ENCODE measurements at regions not wholly inside any gene's neighbourhood (a gene's known extent, or its start where the extent isn't known, plus 50 kb on each side); places are given as distances from the start of the nearest gene placed in this dataset.

DNA sequence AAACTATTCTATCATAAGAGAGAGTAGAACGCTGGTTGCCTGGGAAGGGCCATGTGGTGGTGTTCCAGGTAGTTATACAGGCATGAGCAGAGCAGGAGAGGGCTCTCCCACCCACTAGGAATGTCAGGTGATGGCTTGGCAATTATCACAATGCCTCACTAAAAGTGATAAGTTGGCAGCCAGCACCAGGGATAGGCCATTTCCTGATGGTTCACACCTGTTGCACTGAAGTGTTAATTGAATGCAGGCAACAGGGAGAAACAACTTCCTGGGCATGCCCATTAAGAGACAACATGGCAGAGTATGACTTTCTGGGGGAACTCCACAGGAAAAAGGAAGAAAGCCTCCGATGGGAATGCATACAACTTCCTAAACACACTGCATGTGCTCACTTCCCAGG lies 593.2 kb downstream of the ELAVL2 start:
- POLR2A ChIA-PET: no interaction called here
- intact Hi-C loops (cut with micrococcal nuclease): no loop called here
- H3K9me3 Mint-ChIP-seq: peaks cover 0 to 7% (median 6%) of the 10 kb centered on the region in 11 donors

DNA sequence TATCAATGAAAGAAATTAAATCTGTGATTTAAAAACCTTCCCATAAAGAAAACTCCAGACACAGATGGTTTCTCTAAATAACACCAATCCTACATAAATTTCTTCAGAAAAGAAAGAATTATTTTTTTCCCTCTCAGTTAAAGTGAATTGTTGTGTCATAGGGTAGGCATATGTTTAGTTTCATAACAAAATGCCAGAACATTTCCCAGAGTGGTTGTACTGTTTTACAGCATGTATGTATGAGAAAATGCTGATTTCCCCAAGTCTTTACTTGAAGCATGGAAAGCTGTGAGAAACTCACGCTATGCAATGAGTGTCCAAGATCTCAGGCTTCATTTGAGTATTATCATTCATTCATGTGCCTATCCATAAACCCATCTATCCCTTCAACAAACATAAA lies 582.5 kb downstream of the ELAVL2 start:
- DNase-seq (no peak), ATAC-seq (no peak)
- intact Hi-C loops (cut with micrococcal nuclease): no loop called here
- Histone ChIP-seq H3K27ac (ENCODE audit: low read depth, low read length) (no peak overlapping the region), H3K27me3 (ENCODE audit: control insufficient read depth in 2 of 2, insufficient read depth in 2 of 2, low read length in 2 of 2) (no peaks in the 10 kb centered on the region), H3K9me3 (ENCODE audit: control insufficient read depth in 2 of 3, low read length in 3 of 3) (peaks cover 0 to 3% (median 0%) of the 10 kb centered on the region in 3 experiments), H3K4me3 (ENCODE audit: low read length) (no peak overlapping the region), H3K36me3 (ENCODE audit: control insufficient read depth in 2 of 3, insufficient read depth in 3 of 3, low read length in 3 of 3) (no peaks in the 10 kb centered on the region), H3K4me1 (ENCODE audit: control insufficient read depth in 2 of 2, insufficient read depth in 2 of 2, low read length in 2 of 2) (no peaks in the 10 kb centered on the region)
- Mint-ChIP-seq H3K4me3 (no peak overlapping the region), H3K27ac (no peak overlapping the region), H3K4me1 (no peaks in the 10 kb centered on the region), H3K36me3 (no peaks in the 10 kb centered on the region), H3K27me3 (no peaks in the 10 kb centered on the region), H3K9me3 (peaks cover 2 to 42% (median 10%) of the 10 kb centered on the region in 11 donors)
- ChIA-PET POLR2A (no interaction called here), CTCF (no interaction called here)

More for the DNA sequence above, 593.2 kb downstream of the ELAVL2 start:
- Histone ChIP-seq H3K4me3 (ENCODE audit: low read length) (no peak overlapping the region), H3K36me3 (ENCODE audit: control insufficient read depth in 2 of 3, insufficient read depth in 3 of 3, low read length in 3 of 3) (no peaks in the 10 kb centered on the region), H3K9me3 (ENCODE audit: control insufficient read depth in 2 of 3, low read length in 3 of 3) (peaks cover 0 to 2% (median under 1%) of the 10 kb centered on the region in 3 experiments), H3K4me1 (ENCODE audit: control insufficient read depth in 2 of 2, insufficient read depth in 2 of 2, low read length in 2 of 2) (no peaks in the 10 kb centered on the region), H3K27me3 (ENCODE audit: control insufficient read depth in 2 of 2, insufficient read depth in 2 of 2, low read length in 2 of 2) (no peaks in the 10 kb centered on the region), H3K27ac (ENCODE audit: low read depth, low read length) (no peak overlapping the region)
- no peaks in the 10 kb centered on the region for H3K36me3 Mint-ChIP-seq
- no peaks in the 10 kb centered on the region for H3K4me1 Mint-ChIP-seq
- no peaks in the 10 kb centered on the region for H3K27me3 Mint-ChIP-seq
- CTCF ChIA-PET: no interaction called here
- DNase-seq (no peak), ATAC-seq (no peak)
- H3K4me3 Mint-ChIP-seq: no peak overlapping the region
- no peak overlapping the region for H3K27ac Mint-ChIP-seq

DNA sequence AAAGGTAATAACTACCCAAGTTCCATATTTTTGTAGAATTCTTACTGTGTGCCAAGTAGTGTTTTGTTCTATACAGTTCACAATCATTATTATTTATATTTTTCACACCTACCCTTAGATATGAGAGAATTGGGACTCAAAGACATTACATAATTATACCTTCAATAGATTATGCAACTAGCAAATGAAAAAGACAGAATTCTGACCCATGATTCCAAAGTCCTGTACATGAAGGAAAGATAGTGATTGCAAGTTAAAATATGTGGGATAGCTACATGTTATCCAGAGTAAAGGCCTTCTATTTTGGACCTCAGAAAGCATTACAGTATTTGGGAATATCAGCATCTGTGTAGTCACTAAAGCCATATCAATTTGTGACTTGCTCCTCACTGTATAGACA lies 581.0 kb downstream of the ELAVL2 start:
- no peak overlapping the region for H3K4me3 Mint-ChIP-seq
- ChIA-PET POLR2A (no interaction called here), CTCF (no interaction called here)
- H3K4me1 Mint-ChIP-seq: no peaks in the 10 kb centered on the region
- ATAC-seq (no peak), DNase-seq (no peak)
- peaks cover 0 to 44% (median 16%) of the 10 kb centered on the region in 11 donors for H3K9me3 Mint-ChIP-seq
- H3K27me3 ChIP-seq (ENCODE audit: control insufficient read depth in 2 of 2, insufficient read depth in 2 of 2, low read length in 2 of 2): no peaks in the 10 kb centered on the region
- H3K36me3 Mint-ChIP-seq: peaks cover 0 to 3% (median 0%) of the 10 kb centered on the region in 5 donors
- H3K27ac ChIP-seq (ENCODE audit: low read depth, low read length): no peak overlapping the region
- no peaks in the 10 kb centered on the region for H3K36me3 ChIP-seq (ENCODE audit: control insufficient read depth in 2 of 3, insufficient read depth in 3 of 3, low read length in 3 of 3)
- no peak overlapping the region for H3K27ac Mint-ChIP-seq
- no peaks in the 10 kb centered on the region for H3K4me1 ChIP-seq (ENCODE audit: control insufficient read depth in 2 of 2, insufficient read depth in 2 of 2, low read length in 2 of 2)
- H3K9me3 ChIP-seq (ENCODE audit: control insufficient read depth in 2 of 3, low read length in 3 of 3): peaks cover 0 to 3% (median 0%) of the 10 kb centered on the region in 3 experiments
- intact Hi-C loops (cut with micrococcal nuclease): no loop called here
- H3K4me3 ChIP-seq (ENCODE audit: low read length): no peak overlapping the region
- no peaks in the 10 kb centered on the region for H3K27me3 Mint-ChIP-seq

DNA sequence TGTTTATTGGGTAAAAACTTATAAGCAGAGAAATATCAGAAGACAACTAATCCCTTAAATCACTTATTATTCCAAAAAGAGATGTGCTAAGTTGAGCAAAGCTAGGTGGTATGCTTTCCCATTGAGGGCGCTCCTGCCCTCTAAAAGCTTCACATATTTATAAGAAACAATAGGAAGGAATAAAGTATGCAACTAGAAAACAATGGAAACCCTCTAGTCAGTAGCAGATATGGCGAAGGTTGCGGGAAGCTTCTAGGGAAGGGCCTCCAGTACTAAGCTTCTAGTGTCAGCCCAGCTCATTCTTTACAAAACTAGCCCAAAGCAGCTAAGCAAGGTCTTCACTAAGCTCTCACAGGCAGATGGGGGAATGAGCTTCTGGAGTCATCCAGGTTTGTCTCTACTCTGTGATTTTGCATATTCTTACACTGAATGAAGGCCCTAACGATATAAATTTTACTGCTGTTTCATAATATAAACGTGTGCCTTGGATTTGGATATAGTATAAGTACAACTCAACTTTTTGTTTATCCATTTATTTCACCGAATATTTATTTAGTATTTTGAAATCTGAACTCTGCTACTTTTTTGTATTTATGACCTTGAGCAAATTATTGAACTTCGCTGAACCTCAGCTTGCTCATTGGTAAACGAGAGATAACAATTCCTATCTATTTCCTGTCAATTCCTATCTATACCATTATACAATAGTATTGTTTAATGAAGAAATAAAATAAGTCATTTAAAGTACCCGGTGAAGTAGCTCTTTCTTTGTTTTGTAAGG lies 571.4 kb downstream of the ELAVL2 start:
- CTCF ChIA-PET: no interaction called here
- POLR2A ChIA-PET: no interaction called here
- no peaks in the 10 kb centered on the region for H3K27me3 ChIP-seq (ENCODE audit: control insufficient read depth in 2 of 2, insufficient read depth in 2 of 2, low read length in 2 of 2)
- no peaks in the 10 kb centered on the region for H3K9me3 ChIP-seq (ENCODE audit: control insufficient read depth in 2 of 3, low read length in 3 of 3)
- no peak for ATAC-seq
- intact Hi-C loops (cut with micrococcal nuclease): loop anchor here in 1 of 2 donors (10.0 kb wide), 1 partner anchor 60 kb away; no protein-coding TSS in a partner anchor
- Mint-ChIP-seq H3K36me3 (peaks cover 0 to 4% (median 0%) of the 10 kb centered on the region in 5 donors), H3K4me3 (no peak overlapping the region), H3K4me1 (no peaks in the 10 kb centered on the region), H3K27me3 (no peaks in the 10 kb centered on the region), H3K9me3 (peaks cover 0 to 37% (median 13%) of the 10 kb centered on the region in 11 donors), H3K27ac (no peak overlapping the region)
- H3K36me3 ChIP-seq (ENCODE audit: control insufficient read depth in 2 of 3, insufficient read depth in 3 of 3, low read length in 3 of 3): no peaks in the 10 kb centered on the region
- H3K4me1 ChIP-seq (ENCODE audit: control insufficient read depth in 2 of 2, insufficient read depth in 2 of 2, low read length in 2 of 2): no peaks in the 10 kb centered on the region
- no peak overlapping the region for H3K27ac ChIP-seq (ENCODE audit: low read depth, low read length)
- DNase-seq: no peak
- H3K4me3 ChIP-seq (ENCODE audit: low read length): no peak overlapping the region

DNA sequence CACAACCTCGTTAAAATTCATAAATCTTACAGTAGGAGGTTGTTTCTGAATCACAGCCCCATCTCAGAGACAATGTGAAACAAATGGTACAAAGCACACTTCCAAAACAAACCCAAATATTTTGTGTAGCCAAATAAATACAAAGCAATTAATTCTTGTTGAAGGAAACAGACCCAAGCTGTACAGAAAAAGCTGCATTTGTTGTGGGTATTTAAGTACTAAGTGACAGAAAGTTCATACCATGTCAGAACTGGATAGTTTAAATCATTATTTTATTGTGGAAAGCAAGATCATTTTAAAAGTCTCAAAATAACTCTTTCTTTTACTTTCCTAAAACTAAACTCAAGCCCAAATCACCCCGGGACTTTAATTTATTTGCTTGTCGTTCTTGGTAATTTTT lies 570.7 kb downstream of the ELAVL2 start:
- no peak overlapping the region for H3K27ac Mint-ChIP-seq
- no peak for ATAC-seq
- peaks cover 0 to 31% (median 9%) of the 10 kb centered on the region in 11 donors for H3K9me3 Mint-ChIP-seq
- H3K4me1 Mint-ChIP-seq: no peaks in the 10 kb centered on the region
- ChIA-PET CTCF (no interaction called here), POLR2A (no interaction called here)
- peaks cover 0 to 4% (median 0%) of the 10 kb centered on the region in 5 donors for H3K36me3 Mint-ChIP-seq
- H3K27ac ChIP-seq (ENCODE audit: low read depth, low read length): no peak overlapping the region
- DNase-seq: no peak
- H3K27me3 Mint-ChIP-seq: no peaks in the 10 kb centered on the region
- H3K4me3 Mint-ChIP-seq: no peak overlapping the region
- no peaks in the 10 kb centered on the region for H3K27me3 ChIP-seq (ENCODE audit: control insufficient read depth in 2 of 2, insufficient read depth in 2 of 2, low read length in 2 of 2)
- H3K9me3 ChIP-seq (ENCODE audit: control insufficient read depth in 2 of 3, low read length in 3 of 3): no peaks in the 10 kb centered on the region
- no peaks in the 10 kb centered on the region for H3K36me3 ChIP-seq (ENCODE audit: control insufficient read depth in 2 of 3, insufficient read depth in 3 of 3, low read length in 3 of 3)
- no peak overlapping the region for H3K4me3 ChIP-seq (ENCODE audit: low read length)
- no peaks in the 10 kb centered on the region for H3K4me1 ChIP-seq (ENCODE audit: control insufficient read depth in 2 of 2, insufficient read depth in 2 of 2, low read length in 2 of 2)
- intact Hi-C loops (cut with micrococcal nuclease): loop anchor here in 1 of 2 donors (10.0 kb wide), 1 partner anchor 61 kb away; no protein-coding TSS in a partner anchor

DNA sequence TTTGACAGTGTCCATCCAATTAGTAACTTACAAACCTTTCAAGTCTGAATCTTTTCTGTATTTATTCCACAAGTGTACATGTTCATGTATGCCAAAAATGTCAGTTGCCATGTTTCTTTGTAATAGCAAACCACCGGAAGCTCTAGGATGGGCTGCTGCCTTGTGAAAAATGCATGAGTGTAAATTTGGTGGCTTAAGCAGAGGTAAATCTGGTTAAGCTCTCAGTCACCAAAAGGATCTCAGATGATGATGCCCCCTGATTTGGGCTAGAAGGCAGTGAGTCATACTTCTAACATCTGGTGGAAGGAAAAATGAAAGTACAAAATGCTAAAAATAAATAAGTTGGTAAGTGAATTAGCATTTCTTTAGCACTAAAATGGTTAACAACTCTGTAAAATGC lies 567.5 kb downstream of the ELAVL2 start:
- no peak for ATAC-seq
- CTCF ChIA-PET: no interaction called here
- no peaks in the 10 kb centered on the region for H3K27me3 Mint-ChIP-seq
- Histone ChIP-seq H3K4me3 (ENCODE audit: low read length) (no peak overlapping the region), H3K36me3 (ENCODE audit: control insufficient read depth in 2 of 3, insufficient read depth in 3 of 3, low read length in 3 of 3) (no peaks in the 10 kb centered on the region), H3K27me3 (ENCODE audit: control insufficient read depth in 2 of 2, insufficient read depth in 2 of 2, low read length in 2 of 2) (no peaks in the 10 kb centered on the region), H3K9me3 (ENCODE audit: control insufficient read depth in 2 of 3, low read length in 3 of 3) (no peaks in the 10 kb centered on the region), H3K27ac (ENCODE audit: low read depth, low read length) (no peak overlapping the region), H3K4me1 (ENCODE audit: control insufficient read depth in 2 of 2, insufficient read depth in 2 of 2, low read length in 2 of 2) (no peaks in the 10 kb centered on the region)
- no peak overlapping the region for H3K27ac Mint-ChIP-seq
- peaks cover 0 to 31% (median 3%) of the 10 kb centered on the region in 11 donors for H3K9me3 Mint-ChIP-seq
- no peak for DNase-seq
- POLR2A ChIA-PET: no interaction called here
- intact Hi-C loops (cut with micrococcal nuclease): loop anchor here in 1 of 2 donors (10.0 kb wide), 1 partner anchor 64 kb away; no protein-coding TSS in a partner anchor
- H3K36me3 Mint-ChIP-seq: peaks cover 0 to 4% (median 0%) of the 10 kb centered on the region in 5 donors
- H3K4me1 Mint-ChIP-seq: no peaks in the 10 kb centered on the region
- no peak overlapping the region for H3K4me3 Mint-ChIP-seq

DNA sequence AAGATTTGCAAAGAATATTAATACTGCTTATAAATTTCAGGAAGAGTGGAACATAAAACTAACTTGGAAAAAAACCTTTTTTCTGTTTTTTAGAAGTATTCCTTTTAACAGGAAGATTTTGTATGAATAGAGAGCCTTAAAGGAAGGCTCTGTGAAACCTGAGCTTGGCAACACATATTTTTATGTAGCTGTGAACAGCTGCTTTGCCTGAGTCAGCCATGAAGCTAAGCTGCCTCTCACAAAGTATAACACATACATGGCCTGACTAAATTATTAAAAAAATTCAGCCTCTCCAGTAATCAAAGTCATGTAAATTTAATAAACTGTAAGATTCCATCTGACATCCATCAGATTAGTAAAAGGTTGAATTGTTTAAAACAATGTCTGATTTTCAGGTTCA lies 547.5 kb downstream of the ELAVL2 start:
- no peaks in the 10 kb centered on the region for H3K27me3 ChIP-seq (ENCODE audit: control insufficient read depth in 2 of 2, insufficient read depth in 2 of 2, low read length in 2 of 2)
- H3K4me1 ChIP-seq (ENCODE audit: control insufficient read depth in 2 of 2, insufficient read depth in 2 of 2, low read length in 2 of 2): no peaks in the 10 kb centered on the region
- Mint-ChIP-seq H3K4me1 (no peaks in the 10 kb centered on the region), H3K36me3 (no peaks in the 10 kb centered on the region), H3K9me3 (peaks cover 2 to 17% (median 4%) of the 10 kb centered on the region in 11 donors), H3K27me3 (no peaks in the 10 kb centered on the region), H3K27ac (no peak overlapping the region), H3K4me3 (no peak overlapping the region)
- no peak overlapping the region for H3K27ac ChIP-seq (ENCODE audit: low read depth, low read length)
- H3K9me3 ChIP-seq (ENCODE audit: control insufficient read depth in 2 of 3, low read length in 3 of 3): no peaks in the 10 kb centered on the region
- no peaks in the 10 kb centered on the region for H3K36me3 ChIP-seq (ENCODE audit: control insufficient read depth in 2 of 3, insufficient read depth in 3 of 3, low read length in 3 of 3)
- DNase-seq (no peak), ATAC-seq (no peak)
- POLR2A ChIA-PET: no interaction called here
- no peak overlapping the region for H3K4me3 ChIP-seq (ENCODE audit: low read length)
- CTCF ChIA-PET: no interaction called here
- intact Hi-C loops (cut with micrococcal nuclease): no loop called here

All from naive thymus-derived CD4-positive, alpha-beta T cell (primary cell).